ENCODE measurements at regions not wholly inside any gene's neighbourhood (a gene's known extent, or its start where the extent isn't known, plus 50 kb on each side); places are given as distances from the start of the nearest gene placed in this dataset.

DNA sequence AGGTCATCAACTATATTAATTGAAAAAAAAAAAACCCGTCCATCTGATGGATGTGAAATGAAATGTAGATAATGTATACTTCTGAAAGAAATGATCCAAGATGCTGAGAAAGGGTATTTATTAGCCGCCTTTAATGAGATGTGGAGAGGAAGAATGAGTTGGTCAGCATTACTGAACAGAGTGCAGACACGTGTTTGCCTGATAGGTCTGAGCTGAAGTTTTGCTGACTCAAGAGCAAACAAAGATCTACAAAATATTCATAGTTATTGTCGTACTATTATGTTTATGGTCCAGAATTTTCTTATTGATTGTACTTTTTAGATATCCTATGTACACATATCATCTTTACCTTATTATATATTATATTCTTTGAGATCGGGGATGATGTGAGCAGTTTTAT is 235.3 kb downstream of the RDH14 start:
- Histone ChIP-seq H3K4me1 (ENCODE audit: insufficient read depth) (no peaks in the 10 kb centered on the region), H3K27me3 (ENCODE audit: insufficient read depth) (no peaks in the 10 kb centered on the region), H3F3A (replicated peaks; ENCODE audit: low read depth) (no peaks in the 10 kb centered on the region), H3K27ac (ENCODE audit: low read depth) (no peak overlapping the region), H4K20me1 (replicated peaks; ENCODE audit: insufficient read depth) (no peaks in the 10 kb centered on the region), H3K4me3 (no peak overlapping the region), H3K4me2 (no peak overlapping the region), H3K36me3 (ENCODE audit: insufficient read depth) (no peaks in the 10 kb centered on the region), H2AFZ (no peak overlapping the region), H3K79me2 (replicated peaks; ENCODE audit: insufficient read depth) (no peaks in the 10 kb centered on the region), H3K9me2 (ENCODE audit: insufficient read depth) (0 out of 2 replicates have a peak, but pooled peaks cover 2% of the 10 kb centered on the region)
- Mint-ChIP-seq H3K4me1 (no peaks in the 10 kb centered on the region), H3K9me3 (no peaks in the 10 kb centered on the region), H3K4me3 (no peak overlapping the region), H3K27me3 (ENCODE audit: insufficient read depth, low read depth, poor library complexity) (no peaks in the 10 kb centered on the region), H3K36me3 (ENCODE audit: low read depth) (no peaks in the 10 kb centered on the region), H3K27ac (no peak overlapping the region)
- no peak for DNase-seq (ENCODE audit: low spot score)
- ATAC-seq, result no peak
- TF ChIP-seq JUNB (IDR thresholded peaks at IDR 0.05; ENCODE audit: unreplicated experiment), result no peak
- TF ChIP-seq, protein P1, sequence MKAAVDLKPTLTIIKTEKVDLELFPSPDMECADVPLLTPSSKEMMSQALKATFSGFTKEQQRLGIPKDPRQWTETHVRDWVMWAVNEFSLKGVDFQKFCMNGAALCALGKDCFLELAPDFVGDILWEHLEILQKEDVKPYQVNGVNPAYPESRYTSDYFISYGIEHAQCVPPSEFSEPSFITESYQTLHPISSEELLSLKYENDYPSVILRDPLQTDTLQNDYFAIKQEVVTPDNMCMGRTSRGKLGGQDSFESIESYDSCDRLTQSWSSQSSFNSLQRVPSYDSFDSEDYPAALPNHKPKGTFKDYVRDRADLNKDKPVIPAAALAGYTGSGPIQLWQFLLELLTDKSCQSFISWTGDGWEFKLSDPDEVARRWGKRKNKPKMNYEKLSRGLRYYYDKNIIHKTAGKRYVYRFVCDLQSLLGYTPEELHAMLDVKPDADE (IDR thresholded peaks at IDR 0.05), result no peak
- TF ChIP-seq ZNF331 (CRISPR knock-in tag; IDR thresholded peaks at IDR 0.05; ENCODE audit: low read depth), result no peak
- TF ChIP-seq CREB1 (CRISPR knock-in tag; IDR thresholded peaks at IDR 0.05; ENCODE audit: low read depth), result no peak
- no peak for TF ChIP-seq STAT1 (IDR thresholded peaks at IDR 0.05; ENCODE audit: unreplicated experiment)
- TF ChIP-seq REST (IDR thresholded peaks at IDR 0.05; ENCODE audit: unreplicated experiment), result no peak
- TF ChIP-seq NANOG (IDR thresholded peaks at IDR 0.05; ENCODE audit: borderline replicate concordance), result no peak
- TF ChIP-seq, protein P2, sequence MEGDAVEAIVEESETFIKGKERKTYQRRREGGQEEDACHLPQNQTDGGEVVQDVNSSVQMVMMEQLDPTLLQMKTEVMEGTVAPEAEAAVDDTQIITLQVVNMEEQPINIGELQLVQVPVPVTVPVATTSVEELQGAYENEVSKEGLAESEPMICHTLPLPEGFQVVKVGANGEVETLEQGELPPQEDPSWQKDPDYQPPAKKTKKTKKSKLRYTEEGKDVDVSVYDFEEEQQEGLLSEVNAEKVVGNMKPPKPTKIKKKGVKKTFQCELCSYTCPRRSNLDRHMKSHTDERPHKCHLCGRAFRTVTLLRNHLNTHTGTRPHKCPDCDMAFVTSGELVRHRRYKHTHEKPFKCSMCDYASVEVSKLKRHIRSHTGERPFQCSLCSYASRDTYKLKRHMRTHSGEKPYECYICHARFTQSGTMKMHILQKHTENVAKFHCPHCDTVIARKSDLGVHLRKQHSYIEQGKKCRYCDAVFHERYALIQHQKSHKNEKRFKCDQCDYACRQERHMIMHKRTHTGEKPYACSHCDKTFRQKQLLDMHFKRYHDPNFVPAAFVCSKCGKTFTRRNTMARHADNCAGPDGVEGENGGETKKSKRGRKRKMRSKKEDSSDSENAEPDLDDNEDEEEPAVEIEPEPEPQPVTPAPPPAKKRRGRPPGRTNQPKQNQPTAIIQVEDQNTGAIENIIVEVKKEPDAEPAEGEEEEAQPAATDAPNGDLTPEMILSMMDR (conservative IDR thresholded peaks at IDR 0.05; ENCODE audit: low read depth in 2 of 2), result no peak
- TF ChIP-seq ZNF114 (CRISPR knock-in tag; IDR thresholded peaks at IDR 0.05), result no peak
- TF ChIP-seq EZH2phosphoT487 (IDR thresholded peaks at IDR 0.05; ENCODE audit: unreplicated experiment), result no peak
- TF ChIP-seq POLR2AphosphoS5 (IDR thresholded peaks at IDR 0.05; ENCODE audit: low read depth), result no peak
- TF ChIP-seq EZH2 (IDR thresholded peaks at IDR 0.05; ENCODE audit: low read depth, unreplicated experiment), result no peak
- TF ChIP-seq, protein P3, sequence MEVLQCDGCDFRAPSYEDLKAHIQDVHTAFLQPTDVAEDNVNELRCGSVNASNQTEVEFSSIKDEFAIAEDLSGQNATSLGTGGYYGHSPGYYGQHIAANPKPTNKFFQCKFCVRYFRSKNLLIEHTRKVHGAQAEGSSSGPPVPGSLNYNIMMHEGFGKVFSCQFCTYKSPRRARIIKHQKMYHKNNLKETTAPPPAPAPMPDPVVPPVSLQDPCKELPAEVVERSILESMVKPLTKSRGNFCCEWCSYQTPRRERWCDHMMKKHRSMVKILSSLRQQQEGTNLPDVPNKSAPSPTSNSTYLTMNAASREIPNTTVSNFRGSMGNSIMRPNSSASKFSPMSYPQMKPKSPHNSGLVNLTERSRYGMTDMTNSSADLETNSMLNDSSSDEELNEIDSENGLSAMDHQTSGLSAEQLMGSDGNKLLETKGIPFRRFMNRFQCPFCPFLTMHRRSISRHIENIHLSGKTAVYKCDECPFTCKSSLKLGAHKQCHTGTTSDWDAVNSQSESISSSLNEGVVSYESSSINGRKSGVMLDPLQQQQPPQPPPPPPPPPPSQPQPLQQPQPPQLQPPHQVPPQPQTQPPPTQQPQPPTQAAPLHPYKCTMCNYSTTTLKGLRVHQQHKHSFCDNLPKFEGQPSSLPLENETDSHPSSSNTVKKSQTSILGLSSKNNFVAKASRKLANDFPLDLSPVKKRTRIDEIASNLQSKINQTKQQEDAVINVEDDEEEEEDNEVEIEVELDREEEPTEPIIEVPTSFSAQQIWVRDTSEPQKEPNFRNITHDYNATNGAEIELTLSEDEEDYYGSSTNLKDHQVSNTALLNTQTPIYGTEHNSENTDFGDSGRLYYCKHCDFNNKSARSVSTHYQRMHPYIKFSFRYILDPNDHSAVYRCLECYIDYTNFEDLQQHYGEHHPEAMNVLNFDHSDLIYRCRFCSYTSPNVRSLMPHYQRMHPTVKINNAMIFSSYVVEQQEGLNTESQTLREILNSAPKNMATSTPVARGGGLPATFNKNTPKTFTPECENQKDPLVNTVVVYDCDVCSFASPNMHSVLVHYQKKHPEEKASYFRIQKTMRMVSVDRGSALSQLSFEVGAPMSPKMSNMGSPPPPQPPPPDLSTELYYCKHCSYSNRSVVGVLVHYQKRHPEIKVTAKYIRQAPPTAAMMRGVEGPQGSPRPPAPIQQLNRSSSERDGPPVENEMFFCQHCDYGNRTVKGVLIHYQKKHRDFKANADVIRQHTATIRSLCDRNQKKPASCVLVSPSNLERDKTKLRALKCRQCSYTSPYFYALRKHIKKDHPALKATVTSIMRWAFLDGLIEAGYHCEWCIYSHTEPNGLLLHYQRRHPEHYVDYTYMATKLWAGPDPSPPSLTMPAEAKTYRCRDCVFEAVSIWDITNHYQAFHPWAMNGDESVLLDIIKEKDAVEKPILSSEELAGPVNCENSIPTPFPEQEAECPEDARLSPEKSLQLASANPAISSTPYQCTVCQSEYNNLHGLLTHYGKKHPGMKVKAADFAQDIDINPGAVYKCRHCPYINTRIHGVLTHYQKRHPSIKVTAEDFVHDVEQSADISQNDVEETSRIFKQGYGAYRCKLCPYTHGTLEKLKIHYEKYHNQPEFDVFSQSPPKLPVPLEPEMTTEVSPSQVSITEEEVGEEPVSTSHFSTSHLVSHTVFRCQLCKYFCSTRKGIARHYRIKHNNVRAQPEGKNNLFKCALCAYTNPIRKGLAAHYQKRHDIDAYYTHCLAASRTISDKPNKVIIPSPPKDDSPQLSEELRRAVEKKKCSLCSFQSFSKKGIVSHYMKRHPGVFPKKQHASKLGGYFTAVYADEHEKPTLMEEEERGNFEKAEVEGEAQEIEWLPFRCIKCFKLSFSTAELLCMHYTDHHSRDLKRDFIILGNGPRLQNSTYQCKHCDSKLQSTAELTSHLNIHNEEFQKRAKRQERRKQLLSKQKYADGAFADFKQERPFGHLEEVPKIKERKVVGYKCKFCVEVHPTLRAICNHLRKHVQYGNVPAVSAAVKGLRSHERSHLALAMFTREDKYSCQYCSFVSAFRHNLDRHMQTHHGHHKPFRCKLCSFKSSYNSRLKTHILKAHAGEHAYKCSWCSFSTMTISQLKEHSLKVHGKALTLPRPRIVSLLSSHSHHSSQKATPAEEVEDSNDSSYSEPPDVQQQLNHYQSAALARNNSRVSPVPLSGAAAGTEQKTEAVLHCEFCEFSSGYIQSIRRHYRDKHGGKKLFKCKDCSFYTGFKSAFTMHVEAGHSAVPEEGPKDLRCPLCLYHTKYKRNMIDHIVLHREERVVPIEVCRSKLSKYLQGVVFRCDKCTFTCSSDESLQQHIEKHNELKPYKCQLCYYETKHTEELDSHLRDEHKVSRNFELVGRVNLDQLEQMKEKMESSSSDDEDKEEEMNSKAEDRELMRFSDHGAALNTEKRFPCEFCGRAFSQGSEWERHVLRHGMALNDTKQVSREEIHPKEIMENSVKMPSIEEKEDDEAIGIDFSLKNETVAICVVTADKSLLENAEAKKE (CRISPR knock-in tag; IDR thresholded peaks at IDR 0.05), result no peak
